HCT116 (cell line): ENCODE measurements at regions not wholly inside any gene's neighbourhood (a gene's known extent, or its start where the extent isn't known, plus 50 kb on each side); places are given as distances from the start of the nearest gene placed in this dataset.

Experiments used
- ATAC-seq: fragments of 200-7000 bp; cut with Tn5 transposase; 2 replicates; pipeline ENCODE4 v1.9.1; 2020; ENCODE audit warnings: mild to moderate bottlenecking, moderate library complexity
- BruUV-seq: library from RNA; stranded (reverse); fragments of 400-500 nt; replicated peaks from 2 replicates; lab custom pipeline; 2021; lab: Mats Ljungman, UMichigan
- CTCF ChIA-PET: fragments of 300-600 bp; sonication (Branson Sonifier 250); formaldehyde crosslinking; loops from one replicate; lab custom pipeline; 2021; ENCODE audit warnings: antibody characterized with exemption; lab: Charles Lee
- POLR2A ChIA-PET: fragments of 300-600, 350-600 bp; sonication (Branson Sonifier 250); formaldehyde crosslinking; loops from one replicate; lab custom pipeline; 2021; ENCODE audit warnings: antibody characterized with exemption; lab: Charles Lee
- RAD21 ChIA-PET, 2 experiments: fragments of 300-600 bp; sonication (Branson Sonifier 250); formaldehyde crosslinking; loops; one replicate each; lab custom pipeline; 2023; ENCODE audit warnings: low total read pairs in 2 of 2; ENCODE audit not compliant: uncharacterized antibody in 2 of 2, unreplicated experiment in 2 of 2, low non-redundant PET in 1 of 2; lab: Charles Lee
- DNase-seq: peaks from one replicate; pipeline ENCODE4 v3.0.0-alpha.2; 2010; ENCODE audit warnings: low read depth, low spot score
- H2AFZ ChIP-seq: fragments of 200-600 bp; shearing (Covaris generic), sonication (generic); 2 replicates; pipeline ENCODE4 v1.6.1; 2017; ENCODE audit warnings: low read depth, mixed run types, mixed read lengths, antibody characterized with exemption, low read length; ENCODE audit not compliant: poor library complexity, severe bottlenecking
- H3K27ac ChIP-seq: 2 replicates; pipeline ENCODE4 v1.5.1; 2012; ENCODE audit warnings: low read depth, low read length
- H3K27me3 ChIP-seq: fragments of 200-600 bp; sonication (generic); 2 replicates; pipeline ENCODE4 v1.6.1; 2016; ENCODE audit warnings: mixed run types, low read length, mixed read lengths; ENCODE audit not compliant: insufficient read depth
- H3K36me3 ChIP-seq, 2 experiments: fragments of 200-500 bp in 1 of 2; fragments of 200-600 bp in 1 of 2; sonication (Bioruptor generic) in 1 of 2; sonication (generic) in 1 of 2; 2 replicates each; pipeline versions ENCODE4 v1.5.1 to v1.6.1; 2014 to 2016; ENCODE audit warnings: low read length in 2 of 2, inconsistent platforms in 1 of 2, mixed read lengths in 1 of 2, mixed run types in 1 of 2; ENCODE audit not compliant: insufficient read depth in 2 of 2, control insufficient read depth in 1 of 2
- H3K4me1 ChIP-seq, 2 experiments: fragments of 200-600 bp in 1 of 2; sonication (generic) in 1 of 2; 2 replicates each; pipeline versions ENCODE4 v1.5.1 to v1.6.1; 2012 to 2017; ENCODE audit warnings: low read length in 2 of 2, inconsistent platforms in 1 of 2, mild to moderate bottlenecking in 1 of 2, mixed read lengths in 1 of 2, mixed run types in 1 of 2, moderate library complexity in 1 of 2; ENCODE audit not compliant: insufficient read depth in 2 of 2, control insufficient read depth in 1 of 2
- H3K4me2 ChIP-seq: fragments of 200-600 bp; sonication (generic); 2 replicates; pipeline ENCODE4 v1.6.1; 2017; ENCODE audit warnings: mixed run types, low read length, mixed read lengths
- H3K4me3 ChIP-seq, 2 experiments: fragments of 200-600 bp in 1 of 2; sonication (generic) in 1 of 2; replicated peaks in 1 of 2; 2 replicates each; pipeline ENCODE4 v1.5.1; 2011 to 2016; ENCODE audit warnings: low read length in 2 of 2, control low read depth in 1 of 2, low read depth in 1 of 2, mild to moderate bottlenecking in 1 of 2, mixed read lengths in 1 of 2, mixed run types in 1 of 2
- H3K79me2 ChIP-seq: fragments of 200-600 bp; sonication (generic); 2 replicates; pipeline ENCODE4 v1.6.1; 2017; ENCODE audit warnings: mild to moderate bottlenecking, mixed run types, low read length, moderate library complexity, mixed read lengths; ENCODE audit not compliant: insufficient read depth
- H3K9ac ChIP-seq: fragments of 200-600 bp; sonication (generic); 2 replicates; pipeline ENCODE4 v1.6.1; 2016; ENCODE audit warnings: low read length, mixed read lengths
- H3K9me2 ChIP-seq: fragments of 200-600 bp; sonication (generic), shearing (Covaris generic); 2 replicates; pipeline ENCODE4 v1.6.1; 2017; ENCODE audit warnings: mixed run types, mild to moderate bottlenecking, moderate library complexity; ENCODE audit not compliant: insufficient read depth
- H3K9me3 ChIP-seq, 2 experiments: fragments of 200-500 bp in 1 of 2; fragments of 200-600 bp in 1 of 2; sonication (Bioruptor generic) in 1 of 2; sonication (generic) in 1 of 2; 2 replicates each; pipeline ENCODE4 v1.6.1; 2014 to 2017; ENCODE audit warnings: low read length in 2 of 2, mixed read lengths in 2 of 2, inconsistent platforms in 1 of 2, low read depth in 1 of 2, mild to moderate bottlenecking in 1 of 2, mixed run types in 1 of 2, moderate library complexity in 1 of 2; ENCODE audit not compliant: control insufficient read depth in 1 of 2, insufficient read depth in 1 of 2
- H4K20me1 ChIP-seq: fragments of 200-600 bp; sonication (generic), shearing (Covaris generic); 2 replicates; pipeline ENCODE4 v1.6.1; 2017; ENCODE audit warnings: mixed run types, mild to moderate bottlenecking, moderate library complexity; ENCODE audit not compliant: insufficient read depth
- ATF3 ChIP-seq: IDR thresholded peaks from 2 replicates; pipeline ENCODE4 v1.6.1; 2012
- CEBPB ChIP-seq: IDR thresholded peaks from 2 replicates; pipeline ENCODE4 v1.6.1; 2012; ENCODE audit warnings: low read depth
- EGR1 ChIP-seq: IDR thresholded peaks from 2 replicates; pipeline ENCODE4 v1.6.1; 2012; ENCODE audit warnings: low read depth
- ELF1 ChIP-seq: IDR thresholded peaks from 2 replicates; pipeline ENCODE4 v1.6.1; 2012; ENCODE audit warnings: low read depth, borderline replicate concordance
- EZH2phosphoT487 ChIP-seq: fragments of 200-600 bp; IDR thresholded peaks from 2 replicates; pipeline ENCODE4 v1.6.1; 2018; ENCODE audit warnings: antibody characterized with exemption, borderline replicate concordance
- FOSL1 ChIP-seq: IDR thresholded peaks from 2 replicates; pipeline ENCODE4 v1.6.1; 2012; ENCODE audit warnings: low read depth
- JUND ChIP-seq: IDR thresholded peaks from 2 replicates; pipeline ENCODE4 v1.6.1; 2012
- POLR2A ChIP-seq: IDR thresholded peaks from 2 replicates; pipeline ENCODE4 v1.7.0; 2011; ENCODE audit warnings: borderline replicate concordance; ENCODE audit not compliant: insufficient read depth, insufficient read length; ENCODE audit errors: extremely low read depth
- POLR2AphosphoS5 ChIP-seq: IDR thresholded peaks from 2 replicates; pipeline ENCODE4 v1.6.1; 2011; ENCODE audit warnings: mild to moderate bottlenecking, low read depth, low read length, moderate library complexity
- RAD21 ChIP-seq: IDR thresholded peaks from 2 replicates; pipeline ENCODE4 v1.6.1; 2012; ENCODE audit warnings: low read depth, mild to moderate bottlenecking
- REST ChIP-seq: IDR thresholded peaks from 2 replicates; pipeline ENCODE4 v1.6.1; 2012; ENCODE audit warnings: low read depth
- SIN3A ChIP-seq: IDR thresholded peaks from 2 replicates; pipeline ENCODE4 v1.6.1; 2012; ENCODE audit warnings: low read depth
- SRF ChIP-seq: IDR thresholded peaks from 2 replicates; pipeline ENCODE4 v1.6.1; 2012; ENCODE audit warnings: low read depth
- TCF7L2 ChIP-seq: IDR thresholded peaks from 2 replicates; pipeline ENCODE4 v1.7.0; 2011; ENCODE audit warnings: borderline replicate concordance, inconsistent platforms; ENCODE audit not compliant: insufficient read depth, insufficient read length; ENCODE audit errors: extremely low read depth
- YY1 ChIP-seq: IDR thresholded peaks from 2 replicates; pipeline ENCODE4 v1.6.1; 2011; ENCODE audit warnings: low read length, low read depth, moderate library complexity, mild to moderate bottlenecking; ENCODE audit not compliant: insufficient replicate concordance; ENCODE audit errors: extremely low read depth
- ZBTB33 ChIP-seq: IDR thresholded peaks from 2 replicates; pipeline ENCODE4 v1.6.1; 2011; ENCODE audit warnings: mild to moderate bottlenecking, low read length, moderate library complexity; ENCODE audit not compliant: insufficient replicate concordance; ENCODE audit errors: extremely low read depth
- ZFX ChIP-seq: fragments of 450-650 bp; IDR thresholded peaks from 2 replicates; pipeline ENCODE4 v1.6.1; 2017
- intact Hi-C: fragments of 100-400 bp; cut with micrococcal nuclease; formaldehyde crosslinking; loops from 2 replicates; pipeline ENCODE4 v1.10.0; 2022

GRCh38 chr17:77887110-77887463, 71.4 kb upstream of the TNRC6C start (continued):
- no peak for TF ChIP-seq ZBTB33
- TF ChIP-seq SRF, result no peak
- TF ChIP-seq REST, result no peak
- TF ChIP-seq TCF7L2, result no peak

GRCh38 chr17:77887464-77888241, 70.8 kb upstream of the TNRC6C start:
- DNase-seq, result no peak
- intact Hi-C loops, result no loop called here

More at GRCh38 chr17:77887464-77888241, 70.8 kb upstream of the TNRC6C start:
- CTCF ChIA-PET, result interaction anchor here (0.5 kb wide), 1 partner anchor 17 kb away, joined by 3 read pairs; no protein-coding TSS in a partner anchor
- no TSS peak for BruUV-seq
- Histone ChIP-seq H3K4me1 (peaks cover 0 to 10% of the 10 kb centered on the region in 2 experiments; a peak in 1 of 4 replicates), H2AFZ (no peak overlapping the region), H3K36me3 (no peaks in the 10 kb centered on the region), H3K9me2 (no peaks in the 10 kb centered on the region), H3K4me2 (no peak overlapping the region), H3K9me3 (no peaks in the 10 kb centered on the region), H3K27ac (no peak overlapping the region), H3K4me3 (no peak overlapping the region), H3K79me2 (no peaks in the 10 kb centered on the region), H4K20me1 (no peaks in the 10 kb centered on the region), H3K27me3 (peaks cover 43% of the 10 kb centered on the region), H3K9ac (no peak overlapping the region)
- ATAC-seq, result no peak
- POLR2A ChIA-PET, result no interaction called here
- RAD21 ChIA-PET, result no interaction called here
- no peak for TF ChIP-seq EZH2phosphoT487
- no peak for TF ChIP-seq ELF1
- no peak for TF ChIP-seq POLR2AphosphoS5
- no peak for TF ChIP-seq YY1
- no peak for TF ChIP-seq FOSL1
- no peak for TF ChIP-seq EGR1
- no peak for TF ChIP-seq JUND
- TF ChIP-seq SIN3A, result no peak
- TF ChIP-seq ZBTB33, result no peak
- TF ChIP-seq ZFX, result no peak
- no peak for TF ChIP-seq ATF3
- TF ChIP-seq CEBPB, result no peak
- no peak for TF ChIP-seq POLR2A
- TF ChIP-seq RAD21, result no peak
